Activated CD8-positive, alpha-beta memory T cell treated with anti-CD3 and anti-CD28 coated beads for 1 hour (primary cell): ENCODE measurements at regions not wholly inside any gene's neighbourhood (a gene's known extent, or its start where the extent isn't known, plus 50 kb on each side); places are given as distances from the start of the nearest gene placed in this dataset.
"Not testable (repeated sequence)": the region's sequence is repeated elsewhere in the genome, so short reads cannot be mapped to it uniquely, and the experiment has no call there.

Experiments used
- DNase-seq, 2 donors: peaks; one replicate each; pipeline ENCODE4 v3.0.0-alpha.2; 2020; ENCODE audit warnings: low read depth in 1 of 2; ENCODE audit errors: extremely low read depth in 1 of 2

DNA sequence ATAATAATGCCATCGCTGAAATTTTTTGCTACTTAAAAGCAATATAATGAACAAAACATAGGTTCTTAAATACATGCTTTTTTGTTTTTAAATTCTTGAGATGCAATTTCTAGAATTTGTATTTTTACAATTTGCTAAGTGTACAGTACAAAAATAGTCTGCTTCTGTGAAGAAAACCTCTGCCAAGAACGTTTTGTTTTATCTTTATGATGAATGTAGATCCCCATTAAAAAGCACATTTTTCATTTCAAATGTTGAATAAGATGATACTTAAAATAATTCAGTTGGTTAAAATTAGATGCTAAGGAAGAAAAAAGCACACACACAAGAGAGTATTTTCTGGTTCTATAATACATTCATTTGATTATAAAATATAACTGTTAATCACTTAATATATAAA, 1358.5 kb upstream of the CITED2 start:
- DNase-seq = no peak

DNA sequence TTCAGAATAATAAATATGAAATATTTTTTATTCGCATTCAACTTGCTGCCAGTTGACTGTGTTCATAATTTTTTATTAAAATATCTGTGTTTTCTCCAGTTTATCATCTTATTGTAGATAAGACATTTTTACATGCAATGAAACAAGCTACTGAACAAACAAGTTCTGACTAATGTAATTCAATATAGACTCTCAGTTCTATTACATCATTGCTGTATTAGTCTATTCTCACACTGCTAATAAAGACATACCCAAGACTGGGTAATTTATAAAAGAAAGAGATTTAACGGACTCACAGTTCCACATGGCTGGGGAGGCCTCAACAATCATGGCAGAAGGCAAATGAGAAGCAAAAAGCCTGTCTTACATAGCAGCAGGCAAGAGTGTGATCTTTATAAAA, 1357.7 kb upstream of the CITED2 start:
- no peak for DNase-seq

DNA sequence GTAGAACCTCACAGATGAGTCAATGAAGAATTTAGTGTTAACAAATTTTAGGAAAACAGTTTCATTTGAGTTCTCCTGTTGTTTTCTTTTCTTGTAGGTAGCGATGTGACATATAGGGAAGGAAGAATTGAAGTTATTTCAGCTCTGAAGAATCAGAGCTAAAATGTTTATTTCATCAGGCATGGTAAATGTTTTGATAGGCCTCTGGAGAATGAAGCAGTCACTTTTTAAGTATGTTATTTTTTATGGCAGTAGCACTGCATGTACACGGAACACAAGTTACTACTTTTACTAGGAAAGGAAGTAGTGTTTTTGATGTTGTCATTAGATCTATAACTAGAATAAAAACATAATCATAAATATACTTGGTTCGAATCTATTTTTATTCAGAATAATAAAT, 1357.3 kb upstream of the CITED2 start:
- DNase-seq = no peak

DNA sequence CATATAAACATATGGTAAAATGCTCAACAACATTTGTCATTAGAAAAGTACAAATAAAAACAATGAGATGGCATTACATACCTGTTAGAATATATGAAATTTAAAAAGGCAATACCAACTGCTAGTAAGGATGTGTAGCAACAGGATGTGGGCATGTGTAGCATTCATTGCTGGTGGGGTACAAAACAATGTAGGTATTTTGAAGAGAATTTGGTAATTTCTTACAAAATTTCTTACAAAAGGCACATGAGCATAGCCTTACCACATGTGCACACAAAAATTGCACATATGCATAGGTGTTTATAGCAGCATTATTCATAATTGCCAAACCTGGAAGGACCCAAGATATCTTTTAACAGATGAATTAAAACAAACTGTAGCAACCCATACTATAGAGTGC, 1355.1 kb upstream of the CITED2 start:
- no peak for DNase-seq

DNA sequence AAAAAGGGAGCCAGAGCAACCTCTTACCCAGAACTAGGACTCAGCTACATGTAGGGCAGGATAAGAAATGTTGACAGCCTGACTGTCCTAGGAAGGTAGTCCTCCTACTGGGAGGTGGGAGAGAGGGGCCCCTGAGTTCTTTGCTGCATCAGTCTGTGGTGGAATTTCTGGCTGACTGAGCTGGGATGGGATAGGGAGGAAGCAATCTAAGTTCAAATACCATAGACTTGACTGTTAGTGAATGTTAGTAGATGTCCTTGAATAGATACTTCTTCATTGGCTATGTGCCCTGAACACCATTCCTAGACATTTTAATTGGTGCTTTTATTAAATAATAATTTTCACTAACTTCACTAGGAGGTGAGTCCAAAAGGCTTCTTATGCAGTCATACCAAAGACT, 1343.6 kb upstream of the CITED2 start:
- DNase-seq = no peak

DNA sequence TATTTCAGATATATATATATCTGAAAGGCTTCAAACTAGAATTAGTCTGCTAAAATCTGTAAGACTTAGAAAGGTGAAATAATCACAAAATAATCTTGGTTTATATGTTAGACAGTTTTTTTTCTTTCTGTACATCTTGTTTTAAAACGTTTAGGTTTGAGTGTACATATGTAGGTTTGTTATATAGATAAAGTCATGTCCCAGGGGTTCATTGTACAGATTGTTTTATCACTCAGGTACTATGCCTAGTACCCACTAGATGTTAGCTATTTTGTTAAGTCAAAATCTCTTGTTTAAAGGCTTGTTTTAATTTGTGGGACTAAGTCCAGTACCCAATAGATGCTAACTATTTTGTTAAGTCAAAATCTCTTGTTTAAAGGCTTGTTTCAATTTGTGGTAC, 1339.0 kb upstream of the CITED2 start:
- no peak for DNase-seq

DNA sequence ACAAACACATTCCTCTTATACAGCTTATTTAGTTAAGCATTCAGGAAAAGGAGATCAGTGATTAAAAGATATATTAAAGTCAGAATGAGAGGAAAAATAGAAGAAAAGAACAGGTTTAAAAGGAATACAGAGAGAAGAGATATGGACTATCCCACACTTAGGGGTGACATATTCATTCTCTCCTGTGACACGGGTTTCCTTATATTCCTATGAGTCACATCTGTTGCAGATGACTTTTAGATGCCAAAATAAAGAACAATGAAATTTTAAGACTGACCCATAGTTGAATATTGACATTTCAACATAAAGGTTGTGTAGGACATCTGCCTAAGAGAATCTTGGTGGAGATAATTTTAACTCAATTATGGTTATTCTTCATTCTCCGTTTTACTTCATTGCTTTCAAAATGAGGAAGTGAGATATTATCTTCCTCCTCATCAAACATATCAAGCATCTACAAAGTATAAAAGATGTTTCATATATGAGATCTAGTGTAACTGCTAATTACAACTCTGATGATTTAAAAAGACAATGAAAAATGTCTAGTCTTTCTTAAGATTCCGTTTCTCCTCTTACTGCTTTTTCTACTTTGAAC, 1336.7 kb upstream of the CITED2 start:
- no peak for DNase-seq

DNA sequence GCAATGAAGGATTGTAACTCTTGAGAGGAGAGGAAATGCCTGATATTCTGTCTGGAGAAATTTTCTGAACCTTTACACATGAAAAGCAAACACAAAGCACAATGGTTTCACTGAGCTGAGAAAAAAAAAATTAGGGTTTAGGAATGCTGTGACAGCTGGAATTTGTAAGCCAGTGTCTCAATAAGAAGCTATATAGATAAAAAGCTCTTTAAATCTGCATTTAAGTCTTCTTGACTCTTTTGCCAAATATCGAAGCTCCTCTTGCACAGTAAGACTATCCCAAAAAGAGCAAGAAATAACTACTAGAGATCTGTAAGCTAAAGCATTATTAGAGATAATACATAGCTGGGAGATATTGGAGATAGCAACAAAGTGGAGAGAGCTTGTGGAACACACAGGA, 1334.0 kb upstream of the CITED2 start:
- DNase-seq = no peak

DNA sequence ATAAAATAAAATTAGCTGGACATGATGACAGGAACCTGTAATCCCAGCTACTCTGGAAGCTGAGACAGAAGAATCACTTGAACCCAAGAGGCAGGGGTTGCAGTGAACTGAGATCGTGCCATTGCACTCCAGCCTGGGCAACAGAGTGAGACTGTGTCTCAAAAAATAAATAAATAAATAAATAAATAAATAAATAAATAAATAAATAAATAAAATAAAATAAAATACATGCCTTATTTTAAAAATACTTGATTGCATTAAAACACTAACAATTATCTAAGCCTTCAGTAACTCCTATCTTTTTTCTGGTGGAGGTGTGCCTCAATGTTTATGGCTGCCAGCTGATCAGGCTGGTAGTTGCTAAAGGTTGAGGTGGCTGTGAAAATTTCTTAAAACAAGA, 1329.6 kb upstream of the CITED2 start:
- DNase-seq = not testable (repeated sequence)

DNA sequence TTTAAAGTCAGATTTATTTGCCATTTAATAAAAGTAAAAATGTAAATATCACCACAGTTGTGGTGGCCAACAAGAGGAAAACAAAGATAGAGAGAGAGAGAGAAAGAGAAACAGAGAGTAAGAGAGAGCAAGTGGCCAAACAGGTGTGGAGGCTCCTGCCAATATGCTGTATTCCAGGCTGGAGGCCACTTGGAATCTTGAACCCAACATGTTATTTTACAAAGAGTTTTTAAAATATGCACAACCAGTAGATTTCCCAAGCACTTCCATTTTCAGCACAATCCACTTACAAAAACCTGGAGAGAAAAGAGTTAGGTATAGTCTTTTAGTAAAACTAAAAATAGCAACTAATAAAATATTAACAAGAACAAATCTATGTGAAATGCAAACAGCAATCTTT, 1323.1 kb upstream of the CITED2 start:
- DNase-seq = no peak

DNA sequence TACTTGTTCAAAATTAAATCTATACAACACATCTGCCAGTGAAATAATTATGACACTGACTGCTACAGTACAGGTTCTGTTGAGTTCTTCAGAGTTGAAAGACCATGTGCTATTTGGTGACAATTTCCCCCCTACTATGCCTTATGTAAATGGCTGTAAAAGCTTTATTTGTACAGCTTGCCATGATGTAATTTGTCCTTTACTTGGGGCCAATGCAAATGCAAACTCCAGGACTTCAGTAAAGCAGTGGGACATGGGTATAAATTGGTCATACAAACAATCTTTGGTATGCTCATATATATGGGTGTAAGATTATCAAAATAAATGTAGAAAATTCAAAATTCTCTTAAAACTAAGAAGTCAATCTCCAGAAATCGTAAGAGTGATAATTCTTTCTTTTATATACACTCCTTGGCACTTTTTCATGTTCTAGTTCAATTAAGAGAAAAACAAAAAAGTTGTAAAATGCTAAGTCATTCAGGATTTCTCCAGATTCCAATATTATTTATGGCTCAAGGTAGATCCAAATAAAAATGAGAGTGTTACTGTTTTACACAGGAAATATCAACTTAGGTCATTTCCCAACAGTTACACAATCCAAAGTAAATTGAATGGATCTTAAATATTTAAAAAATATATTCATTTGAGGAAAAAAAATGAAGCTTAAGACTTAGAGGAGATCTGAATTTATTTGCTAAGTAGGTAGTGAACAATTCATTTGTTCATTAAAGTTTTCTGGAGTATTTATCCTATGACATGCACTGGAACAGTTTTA, 1310.5 kb upstream of the CITED2 start:
- no peak for DNase-seq

DNA sequence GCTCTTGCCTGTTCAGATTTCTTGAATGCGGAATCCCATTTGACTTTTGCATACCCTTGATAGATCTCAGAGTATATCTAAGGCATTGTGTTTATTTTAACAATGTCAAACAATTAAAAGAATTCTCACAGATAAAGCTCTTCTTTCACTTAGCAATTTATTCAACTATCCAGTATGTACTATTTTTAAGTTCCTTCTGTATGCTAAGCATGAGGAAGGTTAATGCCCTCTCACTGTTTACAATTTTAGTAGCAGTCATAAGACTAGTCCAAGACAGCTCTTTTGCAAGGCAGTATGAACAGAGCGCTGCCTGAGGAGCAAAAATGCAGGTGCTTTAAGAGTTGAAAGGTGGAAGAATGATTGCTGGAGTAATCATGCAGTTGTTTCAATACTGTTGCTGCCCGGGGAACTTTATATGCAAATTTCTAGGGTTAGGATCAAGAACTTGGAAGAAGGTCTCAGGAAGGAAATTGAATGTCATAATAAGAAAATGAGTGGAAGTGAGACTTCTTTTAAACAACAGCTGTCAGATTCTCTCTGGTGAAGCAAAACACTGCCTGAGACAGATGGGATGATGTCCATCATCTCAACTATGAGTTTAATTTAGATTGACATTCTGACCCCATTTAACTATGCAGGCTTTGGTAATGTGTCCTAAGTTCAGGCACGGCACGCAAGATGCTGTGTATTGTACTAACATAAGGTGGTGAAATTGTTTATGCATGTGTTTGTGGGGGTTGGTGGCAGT, 1303.5 kb upstream of the CITED2 start:
- DNase-seq = no peak

DNA sequence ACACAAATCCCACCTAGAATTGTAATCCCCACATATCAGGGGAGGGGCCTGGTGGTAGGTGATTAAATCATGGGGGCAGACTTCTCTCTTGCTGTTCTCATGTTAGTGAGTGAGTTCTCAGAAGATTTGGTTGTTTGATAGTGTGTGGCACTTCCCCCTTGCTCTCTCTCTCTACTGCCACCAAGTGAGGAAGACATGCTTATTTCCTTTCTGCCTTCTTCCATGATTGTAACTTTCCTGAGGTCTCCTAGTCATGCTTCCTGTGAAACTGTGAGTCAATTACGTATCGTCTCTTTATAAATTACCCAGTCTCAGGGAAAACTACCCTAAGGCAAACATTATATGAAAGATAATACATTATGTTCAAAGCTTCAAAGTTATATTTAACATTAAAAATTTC, 1297.5 kb upstream of the CITED2 start:
- DNase-seq = no peak

DNA sequence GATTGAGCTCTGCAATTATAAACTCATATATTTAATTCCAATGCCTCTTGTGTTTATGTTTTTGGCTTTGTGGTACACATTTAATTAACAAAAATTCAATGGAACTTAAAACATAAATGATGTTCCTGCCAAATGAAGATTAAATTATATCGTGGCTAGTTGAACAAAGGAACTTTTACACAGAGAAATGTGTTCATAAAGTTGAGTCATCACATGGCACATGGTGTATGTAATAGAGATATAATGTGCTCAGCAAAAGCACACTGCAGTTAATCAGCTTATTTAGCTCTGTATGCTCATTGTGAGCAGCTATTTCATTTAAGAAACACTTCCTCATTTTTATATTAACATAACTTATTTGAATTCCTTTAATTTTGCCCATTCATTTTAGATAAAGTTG, 1295.6 kb upstream of the CITED2 start:
- DNase-seq = no peak

DNA sequence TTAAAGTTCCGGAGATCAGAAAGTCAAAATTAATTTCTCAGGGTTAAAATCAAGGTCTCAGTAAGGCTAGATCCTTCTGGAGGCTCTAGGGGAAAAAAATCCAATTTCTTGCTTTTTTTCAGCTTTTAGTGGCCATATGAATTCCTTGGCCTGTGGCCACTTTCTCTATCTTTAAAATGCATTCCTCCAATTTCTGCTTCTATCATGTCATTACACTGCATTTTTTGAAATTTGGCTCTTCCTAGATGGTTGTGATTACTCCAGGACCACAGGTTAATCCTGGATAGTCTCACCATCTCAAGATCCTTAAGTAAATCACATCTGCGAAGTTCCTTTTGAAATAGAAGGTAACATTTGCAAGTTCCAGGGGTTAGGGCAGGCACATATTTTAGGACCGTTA, 1294.9 kb upstream of the CITED2 start:
- DNase-seq = no peak

DNA sequence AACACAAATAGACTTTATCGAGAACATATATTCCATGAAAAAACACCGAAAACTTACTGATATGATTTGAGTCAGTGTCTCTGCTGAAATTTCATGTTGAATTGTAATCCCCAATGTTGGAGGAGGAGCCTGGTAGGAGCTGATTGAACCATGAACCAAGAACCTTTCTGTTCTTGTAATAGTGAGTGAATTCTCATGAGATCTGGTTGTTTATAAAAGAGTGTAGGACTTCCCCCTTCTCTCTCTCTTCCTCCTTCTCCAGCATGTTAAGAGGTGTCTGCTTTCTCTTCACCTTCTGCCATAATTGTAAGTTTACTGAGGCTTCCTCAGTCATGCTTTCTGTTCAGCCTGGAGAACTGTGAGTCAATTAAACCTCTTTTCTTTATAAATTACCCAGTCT, 1289.3 kb upstream of the CITED2 start:
- DNase-seq = no peak

DNA sequence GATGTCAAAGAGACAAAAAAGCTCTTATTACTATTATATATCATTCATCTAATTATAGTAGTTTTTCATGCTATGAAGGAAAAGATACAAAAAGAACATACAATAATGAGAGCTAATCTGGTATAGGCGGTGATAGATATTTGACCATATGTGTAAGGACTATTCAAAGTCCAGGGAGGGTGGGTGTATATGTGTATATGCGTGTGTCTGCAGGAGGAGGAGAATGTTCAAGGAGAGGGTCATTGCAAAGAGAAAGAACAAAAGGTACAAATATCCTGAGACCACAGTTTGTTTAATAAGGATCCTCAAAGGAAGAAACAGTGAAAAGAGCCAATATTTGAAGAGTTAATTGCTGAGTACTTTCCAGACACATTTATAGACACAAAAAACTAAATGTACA, 1288.6 kb upstream of the CITED2 start:
- DNase-seq = no peak

DNA sequence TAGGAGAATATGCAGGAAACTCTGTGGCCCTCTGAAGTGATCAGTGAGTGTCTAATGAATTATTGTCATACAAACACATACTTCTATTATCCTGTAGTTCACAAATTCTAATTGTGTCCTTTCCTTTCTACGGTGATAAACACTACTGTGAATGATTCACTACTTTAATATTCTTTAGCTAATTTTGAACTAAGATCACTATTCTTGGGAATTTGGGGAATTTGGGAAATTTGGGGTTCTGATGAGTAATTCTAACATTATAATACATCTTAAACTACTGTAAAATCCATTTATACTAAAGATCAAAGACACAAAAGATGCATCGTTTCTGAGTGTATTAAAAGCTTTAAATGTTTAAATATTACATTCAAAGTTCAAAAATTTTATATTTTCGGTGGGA, 1287.2 kb upstream of the CITED2 start:
- no peak for DNase-seq

DNA sequence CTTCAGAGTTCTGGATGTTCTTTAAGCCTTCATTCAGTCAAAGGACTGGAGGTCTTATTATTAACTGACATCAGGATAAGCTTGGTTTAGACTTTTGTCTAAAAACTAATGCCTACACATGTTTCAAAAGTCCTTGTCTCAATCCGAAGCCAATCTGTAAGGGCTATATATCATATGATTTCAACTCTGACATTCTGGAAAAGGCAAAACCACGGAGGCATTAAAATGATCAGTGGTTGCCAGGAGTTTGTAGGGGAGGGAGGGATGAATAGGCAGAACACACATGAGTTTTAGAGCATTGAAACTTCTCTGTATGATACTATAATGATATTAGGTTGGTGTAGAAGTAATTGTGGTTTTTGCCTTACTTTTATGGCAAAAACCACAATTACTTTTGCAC, 1285.8 kb upstream of the CITED2 start:
- no peak for DNase-seq

DNA sequence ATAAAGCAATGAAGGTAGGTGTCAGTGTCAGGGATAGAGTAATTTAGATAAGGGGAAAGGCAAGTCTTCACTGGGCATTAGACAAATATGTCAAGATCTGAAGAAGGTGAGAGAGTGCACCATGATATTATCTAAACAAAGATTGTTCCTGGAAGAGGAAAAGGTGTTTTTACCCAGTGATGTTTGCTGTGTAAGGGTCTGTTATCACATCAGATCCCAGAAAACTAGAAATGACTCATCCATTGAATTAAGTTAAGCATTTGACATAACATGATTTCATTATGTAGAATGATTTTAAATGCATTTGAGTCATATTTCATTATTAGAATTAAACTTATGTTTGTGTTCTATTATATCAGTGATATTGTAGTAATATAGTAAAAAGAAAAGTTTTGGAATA, 1279.5 kb upstream of the CITED2 start:
- DNase-seq = no peak

DNA sequence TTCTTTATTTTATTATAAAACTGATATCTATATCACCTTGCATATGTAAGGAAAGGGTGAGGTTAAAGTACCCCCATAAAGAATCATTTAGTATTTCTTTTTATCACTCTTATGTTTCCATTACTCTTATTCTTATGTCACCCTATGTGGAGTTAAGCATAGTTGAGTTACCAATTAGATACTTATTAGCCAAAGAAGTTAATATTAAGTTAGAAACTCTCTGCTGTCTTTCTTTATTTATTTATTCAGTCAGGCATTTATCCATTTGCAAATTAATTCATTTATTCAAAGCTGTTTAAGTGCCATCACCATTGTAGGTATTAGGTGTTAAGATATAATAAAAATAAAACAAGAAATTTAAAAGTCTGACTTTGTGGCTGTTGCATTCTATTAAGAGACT, 1279.1 kb upstream of the CITED2 start:
- DNase-seq = no peak

DNA sequence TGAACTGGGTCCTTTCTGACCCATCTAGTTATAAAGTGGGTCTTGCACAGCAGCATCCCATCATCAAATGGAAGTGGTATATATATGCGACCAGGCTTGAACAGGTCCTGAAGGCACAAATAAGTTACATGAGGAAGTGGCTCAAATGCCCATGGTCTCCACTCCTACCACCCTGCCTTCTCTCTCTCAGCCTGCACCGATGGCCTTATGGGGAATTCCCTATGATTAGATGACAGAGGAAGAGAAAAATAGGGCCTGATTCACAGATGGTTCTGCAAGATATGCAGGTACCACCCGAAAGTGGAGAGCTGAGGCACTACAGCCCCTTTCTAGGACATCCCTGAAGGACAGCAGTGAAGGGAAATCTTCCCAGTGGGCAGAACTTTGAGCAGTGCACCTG, 1275.1 kb upstream of the CITED2 start:
- not testable (repeated sequence) for DNase-seq
